Activated T-cell treated with anti-CD3 and anti-CD28 coated beads, Interleukin-2, amount 50 U/mL, for 4 hours (primary cell): ENCODE measurements at regions not wholly inside any gene's neighbourhood (a gene's known extent, or its start where the extent isn't known, plus 50 kb on each side); places are given as distances from the start of the nearest gene placed in this dataset.

ENCODE experiments used
- ATAC-seq, 2 donors: fragments of 200-7000 bp; cut with Tn5 transposase; one replicate each; pipeline ENCODE4 v1.10.0; 2021
- DNase-seq: peaks from one replicate; pipeline ENCODE4 v3.0.0-alpha.2; 2020
- H3K27me3 Mint-ChIP-seq: one replicate; pipeline ENCODE4 v1.8.0; 2021; ENCODE audit warnings: low read depth, mixed read lengths
- H3K36me3 Mint-ChIP-seq: one replicate; pipeline ENCODE4 v1.8.0; 2022; ENCODE audit warnings: mixed read lengths; ENCODE audit not compliant: insufficient read depth
- H3K4me1 Mint-ChIP-seq: one replicate; pipeline ENCODE4 v1.8.0; 2021; ENCODE audit warnings: low read depth, mixed read lengths
- H3K4me3 Mint-ChIP-seq: one replicate; pipeline ENCODE4 v1.8.0; 2021; ENCODE audit warnings: mild to moderate bottlenecking, moderate library complexity, mixed read lengths
- H3K9me3 Mint-ChIP-seq: one replicate; pipeline ENCODE4 v1.8.0; 2021; ENCODE audit warnings: mixed read lengths

DNA sequence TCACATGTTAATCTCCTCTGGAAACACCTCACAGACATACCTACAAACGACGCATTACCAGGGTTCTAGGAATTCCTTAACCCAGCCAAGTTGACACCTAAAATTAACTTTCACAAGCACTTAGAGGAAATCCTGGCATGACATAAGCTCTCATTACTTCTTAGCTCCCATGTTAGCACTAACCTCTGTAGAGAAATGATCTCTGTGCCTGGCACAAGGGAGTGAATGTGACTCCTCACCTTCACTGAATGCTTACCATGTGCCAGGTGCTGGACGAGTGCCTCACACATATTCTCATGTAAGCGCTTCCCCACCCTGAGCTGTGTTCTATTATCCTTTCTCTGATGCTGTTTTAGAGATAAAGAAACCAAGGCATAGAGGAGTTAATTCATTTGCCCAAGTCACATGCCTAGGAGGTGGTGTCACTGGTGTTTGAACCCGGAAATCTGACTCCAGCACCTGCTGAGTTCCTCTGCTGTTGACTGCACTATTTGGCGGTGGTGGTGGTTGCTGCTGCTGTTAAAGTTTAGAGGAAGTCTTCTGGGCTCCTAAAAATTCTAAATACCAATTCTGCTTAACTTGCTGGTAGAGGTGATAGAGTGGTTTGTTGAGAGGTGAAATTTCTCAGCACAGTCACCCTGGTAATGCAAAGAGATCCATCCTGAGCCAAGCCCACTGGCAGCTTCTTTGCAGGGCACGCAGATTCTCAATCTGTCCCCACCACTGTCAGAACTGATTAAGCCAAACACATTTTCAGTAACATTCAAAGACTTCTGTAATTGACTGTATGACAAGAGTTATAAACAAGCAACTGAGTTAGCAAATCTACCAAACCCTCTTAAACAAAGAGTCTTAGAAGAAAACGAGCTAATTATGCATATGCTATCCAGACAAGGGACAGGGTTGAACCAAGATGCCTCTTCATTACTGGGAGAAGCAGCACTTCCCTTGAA is 200.3 kb downstream of the CMPK2 start:
- DNase-seq (no peak), ATAC-seq (no peak)
- Mint-ChIP-seq H3K36me3 (no peaks in the 10 kb centered on the region), H3K4me1 (no peaks in the 10 kb centered on the region), H3K27me3 (no peaks in the 10 kb centered on the region), H3K4me3 (no peak overlapping the region), H3K9me3 (no peaks in the 10 kb centered on the region)

GRCh38 chr2:6667326-6667725 is 198.4 kb downstream of the CMPK2 start:
- ATAC-seq (no peak), DNase-seq (no peak)
- Mint-ChIP-seq H3K4me3 (no peak overlapping the region), H3K4me1 (no peaks in the 10 kb centered on the region), H3K9me3 (no peaks in the 10 kb centered on the region), H3K27me3 (peaks cover 2% of the 10 kb centered on the region), H3K36me3 (no peaks in the 10 kb centered on the region)

- H3K4me1 Mint-ChIP-seq: no peaks in the 10 kb centered on the region
- no peaks in the 10 kb centered on the region for H3K9me3 Mint-ChIP-seq
- DNase-seq (no peak), ATAC-seq (no peak)
- no peaks in the 10 kb centered on the region for H3K36me3 Mint-ChIP-seq
- no peak overlapping the region for H3K4me3 Mint-ChIP-seq
- peaks cover 4% of the 10 kb centered on the region for H3K27me3 Mint-ChIP-seq
Observed at GRCh38 chr2:6671913-6672312, 193.8 kb downstream of the CMPK2 start.

DNA sequence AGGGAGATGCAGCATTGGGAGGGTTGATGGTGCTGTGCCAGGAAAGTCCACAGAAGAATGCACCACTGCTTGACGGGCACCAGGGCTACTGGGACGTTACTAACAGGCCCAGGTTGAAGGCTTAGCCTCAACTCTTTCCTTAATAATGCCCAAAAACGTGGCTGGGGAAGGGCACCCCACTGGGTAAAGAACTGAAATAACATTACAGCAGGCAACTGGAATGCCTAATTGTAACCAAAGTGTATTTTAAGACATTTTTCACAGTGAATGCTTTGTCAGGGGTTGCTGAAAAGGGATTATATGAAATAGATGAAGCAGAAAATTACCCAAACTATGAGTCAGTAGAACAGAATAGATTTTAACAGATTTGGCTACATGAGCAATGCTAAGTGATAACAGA is 191.3 kb downstream of the CMPK2 start:
- Mint-ChIP-seq H3K27me3 (peaks cover 4% of the 10 kb centered on the region), H3K4me3 (no peak overlapping the region), H3K36me3 (no peaks in the 10 kb centered on the region), H3K4me1 (no peaks in the 10 kb centered on the region), H3K9me3 (no peaks in the 10 kb centered on the region)
- no peak for DNase-seq
- ATAC-seq: no peak

GRCh38 chr2:6675791-6676190 is 189.9 kb downstream of the CMPK2 start:
- peaks cover 2% of the 10 kb centered on the region for H3K27me3 Mint-ChIP-seq
- no peak for ATAC-seq

DNA sequence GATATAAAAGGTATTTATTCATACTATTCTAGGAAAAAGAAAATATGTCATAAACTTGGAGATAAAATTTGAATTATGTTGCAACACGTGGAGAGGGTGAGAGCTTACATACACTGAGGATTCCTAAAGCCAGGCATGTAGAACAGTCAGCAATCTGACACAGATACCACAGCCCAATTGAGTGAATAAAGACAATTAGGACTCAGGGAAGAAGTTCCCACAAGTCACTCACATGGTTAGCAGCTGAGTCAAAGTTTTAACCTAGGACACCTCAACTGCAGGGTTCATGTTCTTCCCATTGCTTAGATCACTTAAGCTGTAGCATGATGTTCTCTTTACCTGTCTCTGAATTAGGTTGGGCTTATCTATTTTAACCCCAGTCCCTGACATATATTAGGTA is 189.5 kb downstream of the CMPK2 start:
- no peak for DNase-seq
- H3K4me1 Mint-ChIP-seq: no peaks in the 10 kb centered on the region
- no peak overlapping the region for H3K4me3 Mint-ChIP-seq
- no peaks in the 10 kb centered on the region for H3K9me3 Mint-ChIP-seq
- H3K27me3 Mint-ChIP-seq: peaks cover 4% of the 10 kb centered on the region
- ATAC-seq: no peak
- no peaks in the 10 kb centered on the region for H3K36me3 Mint-ChIP-seq

More at GRCh38 chr2:6675791-6676190, 189.9 kb downstream of the CMPK2 start:
- DNase-seq: no peak
- Mint-ChIP-seq H3K4me3 (no peak overlapping the region), H3K36me3 (no peaks in the 10 kb centered on the region), H3K4me1 (no peaks in the 10 kb centered on the region), H3K9me3 (no peaks in the 10 kb centered on the region)

- Mint-ChIP-seq H3K27me3 (peaks cover 7% of the 10 kb centered on the region), H3K4me3 (no peak overlapping the region), H3K36me3 (no peaks in the 10 kb centered on the region), H3K4me1 (no peaks in the 10 kb centered on the region), H3K9me3 (no peaks in the 10 kb centered on the region)
- DNase-seq: no peak
- ATAC-seq: no peak
Observed at GRCh38 chr2:6676776-6677175, 188.9 kb downstream of the CMPK2 start.

GRCh38 chr2:6679471-6679870 is 186.2 kb downstream of the CMPK2 start:
- no peak for ATAC-seq
- H3K9me3 Mint-ChIP-seq: no peaks in the 10 kb centered on the region
- DNase-seq: no peak
- no peak overlapping the region for H3K4me3 Mint-ChIP-seq
- H3K27me3 Mint-ChIP-seq: peaks cover 5% of the 10 kb centered on the region
- H3K36me3 Mint-ChIP-seq: no peaks in the 10 kb centered on the region
- H3K4me1 Mint-ChIP-seq: no peaks in the 10 kb centered on the region

DNA sequence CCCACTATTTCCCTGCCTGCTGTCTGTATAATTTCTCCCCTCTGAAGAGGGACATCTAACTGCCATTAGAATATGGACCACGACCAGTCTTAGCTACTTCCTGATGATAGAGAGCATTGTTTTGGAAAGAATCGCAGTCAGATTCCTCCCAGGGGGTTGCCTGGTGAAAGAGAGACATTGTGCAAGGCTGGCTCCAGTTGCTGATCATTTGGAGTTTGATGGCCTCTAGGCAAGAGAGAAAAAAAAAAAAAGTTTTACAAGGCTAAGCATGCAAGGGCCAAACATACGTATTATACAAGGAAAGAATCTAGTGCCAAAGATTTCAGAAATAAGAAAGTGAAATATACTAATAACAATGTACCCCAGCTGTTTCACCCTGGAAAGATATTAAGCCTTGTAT is 182.2 kb downstream of the CMPK2 start:
- H3K4me1 Mint-ChIP-seq: no peaks in the 10 kb centered on the region
- DNase-seq (no peak), ATAC-seq (no peak)
- H3K9me3 Mint-ChIP-seq: no peaks in the 10 kb centered on the region
- no peak overlapping the region for H3K4me3 Mint-ChIP-seq
- no peaks in the 10 kb centered on the region for H3K36me3 Mint-ChIP-seq
- H3K27me3 Mint-ChIP-seq: peaks cover 5% of the 10 kb centered on the region

DNA sequence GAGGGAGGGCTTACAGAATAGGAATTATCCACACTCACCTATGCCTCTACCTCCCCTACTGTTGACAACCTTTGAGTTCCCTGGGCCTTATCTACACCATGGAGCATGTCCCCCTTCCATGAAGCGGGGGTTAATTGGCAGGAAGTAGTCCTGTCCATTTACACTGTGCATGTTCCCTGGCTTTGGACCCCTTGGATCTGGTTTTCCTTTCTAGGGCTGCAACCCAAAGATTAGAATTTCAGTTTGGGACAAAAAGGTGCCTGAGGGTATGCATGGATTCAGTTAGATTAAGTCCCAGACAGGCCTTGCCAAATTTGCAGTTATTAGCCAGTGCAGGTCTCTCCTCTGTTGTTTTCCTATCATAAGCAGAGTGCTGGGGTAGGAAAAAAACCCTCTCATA is 180.3 kb downstream of the CMPK2 start:
- DNase-seq (no peak), ATAC-seq (no peak)
- peaks cover 5% of the 10 kb centered on the region for H3K27me3 Mint-ChIP-seq
- no peak overlapping the region for H3K4me3 Mint-ChIP-seq
- no peaks in the 10 kb centered on the region for H3K9me3 Mint-ChIP-seq
- no peaks in the 10 kb centered on the region for H3K4me1 Mint-ChIP-seq
- H3K36me3 Mint-ChIP-seq: no peaks in the 10 kb centered on the region

GRCh38 chr2:6692056-6692455 is 173.7 kb downstream of the CMPK2 start:
- ATAC-seq (no peak), DNase-seq (no peak)
- no peak overlapping the region for H3K4me3 Mint-ChIP-seq
- no peaks in the 10 kb centered on the region for H3K36me3 Mint-ChIP-seq
- no peaks in the 10 kb centered on the region for H3K4me1 Mint-ChIP-seq
- no peaks in the 10 kb centered on the region for H3K9me3 Mint-ChIP-seq
- H3K27me3 Mint-ChIP-seq: no peaks in the 10 kb centered on the region

- Mint-ChIP-seq H3K36me3 (no peaks in the 10 kb centered on the region), H3K27me3 (no peaks in the 10 kb centered on the region), H3K9me3 (no peaks in the 10 kb centered on the region), H3K4me1 (no peaks in the 10 kb centered on the region), H3K4me3 (no peak overlapping the region)
- ATAC-seq: no peak
- DNase-seq: no peak
Observed at GRCh38 chr2:6692819-6693218, 172.9 kb downstream of the CMPK2 start.

- no peak overlapping the region for H3K4me3 Mint-ChIP-seq
Observed at GRCh38 chr2:6694555-6694954, 171.2 kb downstream of the CMPK2 start.

GRCh38 chr2:6700335-6700734 is 165.4 kb downstream of the CMPK2 start:
- no peak for DNase-seq
- no peaks in the 10 kb centered on the region for H3K36me3 Mint-ChIP-seq
- H3K27me3 Mint-ChIP-seq: peaks cover 7% of the 10 kb centered on the region
- H3K9me3 Mint-ChIP-seq: peaks cover 25% of the 10 kb centered on the region
- no peak overlapping the region for H3K4me3 Mint-ChIP-seq
- no peaks in the 10 kb centered on the region for H3K4me1 Mint-ChIP-seq
- ATAC-seq: no peak

More at GRCh38 chr2:6694555-6694954, 171.2 kb downstream of the CMPK2 start:
- DNase-seq (no peak), ATAC-seq (no peak)
- H3K9me3 Mint-ChIP-seq: no peaks in the 10 kb centered on the region
- H3K4me1 Mint-ChIP-seq: no peaks in the 10 kb centered on the region
- no peaks in the 10 kb centered on the region for H3K27me3 Mint-ChIP-seq
- H3K36me3 Mint-ChIP-seq: no peaks in the 10 kb centered on the region

GRCh38 chr2:6704077-6704476 is 161.6 kb downstream of the CMPK2 start:
- Mint-ChIP-seq H3K9me3 (peaks cover 29% of the 10 kb centered on the region), H3K36me3 (no peaks in the 10 kb centered on the region), H3K27me3 (peaks cover 7% of the 10 kb centered on the region), H3K4me3 (no peak overlapping the region), H3K4me1 (no peaks in the 10 kb centered on the region)
- DNase-seq (no peak), ATAC-seq (no peak)
